Stimulated activated CD8-positive, alpha-beta memory T cell treated with anti-CD3 and anti-CD28 coated beads, Interleukin-7, amount 100 ng/mL, for 24 hours (primary cell): ENCODE measurements at regions not wholly inside any gene's neighbourhood (a gene's known extent, or its start where the extent isn't known, plus 50 kb on each side); places are given as distances from the start of the nearest gene placed in this dataset.
"Not testable (repeated sequence)": the region's sequence is repeated elsewhere in the genome, so short reads cannot be mapped to it uniquely, and the experiment has no call there.

ENCODE experiments used
- DNase-seq: peaks from one replicate; pipeline ENCODE4 v3.0.0-alpha.2; 2020; ENCODE audit warnings: low read depth

GRCh38 chr9:7622481-7622880 is 177.1 kb downstream of the DMAC1 start:
- no peak for DNase-seq

- no peak for DNase-seq
Measured at GRCh38 chr9:7615344-7615743, 184.2 kb downstream of the DMAC1 start.

- no peak for DNase-seq
Measured at GRCh38 chr9:7613931-7614330, 185.6 kb downstream of the DMAC1 start.

- no peak for DNase-seq
Measured at GRCh38 chr9:7608261-7608660, 191.3 kb downstream of the DMAC1 start.

- no peak for DNase-seq
Measured at GRCh38 chr9:7607421-7607820, 192.2 kb downstream of the DMAC1 start.

- DNase-seq, result no peak
Measured at GRCh38 chr9:7606591-7606990, 193.0 kb downstream of the DMAC1 start.

GRCh38 chr9:7601739-7602138 is 197.8 kb downstream of the DMAC1 start:
- DNase-seq, result no peak

- no peak for DNase-seq
Measured at GRCh38 chr9:7597716-7598115, 201.9 kb downstream of the DMAC1 start.

- DNase-seq, result no peak
Measured at GRCh38 chr9:7592321-7593316, 207.0 kb downstream of the DMAC1 start.

GRCh38 chr9:7591501-7591900 is 208.1 kb downstream of the DMAC1 start:
- no peak for DNase-seq

GRCh38 chr9:7580568-7580967 is 219.0 kb downstream of the DMAC1 start:
- DNase-seq, result no peak

GRCh38 chr9:7579351-7579750 is 220.2 kb downstream of the DMAC1 start:
- no peak for DNase-seq

- DNase-seq, result no peak
Measured at GRCh38 chr9:7578951-7579350, 220.6 kb downstream of the DMAC1 start.

GRCh38 chr9:7570107-7570720 is 229.4 kb downstream of the DMAC1 start:
- peak; percentile 35 for DNase-seq

GRCh38 chr9:7567687-7568086 is 231.9 kb downstream of the DMAC1 start:
- DNase-seq, result no peak

GRCh38 chr9:7561527-7562080 is 238.0 kb downstream of the DMAC1 start:
- no peak for DNase-seq

- no peak for DNase-seq
Measured at GRCh38 chr9:7560669-7561305, 238.8 kb downstream of the DMAC1 start.

- DNase-seq, result no peak
Measured at GRCh38 chr9:7554699-7555098, 244.9 kb downstream of the DMAC1 start.

GRCh38 chr9:7552706-7553105 is 246.9 kb downstream of the DMAC1 start:
- DNase-seq, result not testable (repeated sequence)

GRCh38 chr9:7549249-7549648 is 250.3 kb downstream of the DMAC1 start:
- DNase-seq, result no peak

GRCh38 chr9:7546261-7546660 is 253.3 kb downstream of the DMAC1 start:
- no peak for DNase-seq

GRCh38 chr9:7545371-7546165 is 254.0 kb downstream of the DMAC1 start:
- DNase-seq, result no peak
